ENCODE measurements at regions not wholly inside any gene's neighbourhood (a gene's known extent, or its start where the extent isn't known, plus 50 kb on each side); places are given as distances from the start of the nearest gene placed in this dataset.

GRCh38 chr2:193806088-193806774 lies 1611.5 kb upstream of the TMEFF2 start:
- no peaks in the 10 kb centered on the region for H3K9me3 ChIP-seq (ENCODE audit: low read length)
- no peak overlapping the region for H3K4me2 ChIP-seq (ENCODE audit: low read depth, low read length)
- no peak overlapping the region for H3K4me3 ChIP-seq (replicated peaks in 1 of 3; ENCODE audit: insufficient read depth in 1 of 3, low read depth in 2 of 3, low read length in 3 of 3)
- H3K27ac ChIP-seq (ENCODE audit: extremely low read length, insufficient read depth, low read length): no peak overlapping the region
- ChIA-PET CTCF (ENCODE audit: low intra/inter-chr PET ratio, low total read pairs) (no interaction called here), POLR2A (no interaction called here)
- H4K20me1 ChIP-seq (ENCODE audit: insufficient read depth, low read length): no peaks in the 10 kb centered on the region
- intact Hi-C loops (cut with micrococcal nuclease; ENCODE audit: unreplicated experiment): no loop called here
- WGBS (ENCODE audit: low lambda C conversion rate): 16% methylated on average over 6 of the region's 6 CpGs
- FAIRE-seq (no peak), DNase-seq (ENCODE audit: low spot score) (no peak), ATAC-seq (no peak)
- no peak overlapping the region for H2AFZ ChIP-seq (ENCODE audit: low read length)
- H3K36me3 ChIP-seq (replicated peaks in 1 of 2; ENCODE audit: control insufficient read depth in 1 of 2, insufficient read depth in 2 of 2, low read length in 2 of 2): no peaks in the 10 kb centered on the region
- H3K79me2 ChIP-seq (ENCODE audit: insufficient read depth, low read length): no peaks in the 10 kb centered on the region
- in situ Hi-C loops (cut with HindIII; ENCODE audit: extremely low pct_ligation_motif_present, low pct_unique_long_range_greater_than_20kb): no loop called here
- no TSS peak for BruUV-seq (replicated peaks)
- H3K27me3 ChIP-seq (ENCODE audit: control insufficient read depth in 1 of 2, insufficient read depth in 2 of 2, low read length in 2 of 2): no peaks in the 10 kb centered on the region
- no peaks in the 10 kb centered on the region for H3K4me1 ChIP-seq (ENCODE audit: insufficient read depth, low read length)
- no peak overlapping the region for H3K9ac ChIP-seq (ENCODE audit: insufficient read depth, low read depth, low read length)
- no peak for TF ChIP-seq MBNL3 (CRISPR knock-in tag; conservative IDR thresholded peaks at IDR 0.05)
- no peak for TF ChIP-seq BRD4 (CRISPR knock-in tag; IDR thresholded peaks at IDR 0.05)
- no peak for TF ChIP-seq ZBTB2 (CRISPR knock-in tag; IDR thresholded peaks at IDR 0.05; ENCODE audit: low read depth)
- TF ChIP-seq MED8 (CRISPR knock-in tag; IDR thresholded peaks at IDR 0.05; ENCODE audit: insufficient replicate concordance): no peak
- no peak for TF ChIP-seq ZNF136 (CRISPR knock-in tag; IDR thresholded peaks at IDR 0.05; ENCODE audit: low read depth)
- no peak for TF ChIP-seq ZNF333 (CRISPR knock-in tag; IDR thresholded peaks at IDR 0.05; ENCODE audit: borderline replicate concordance)
- no peak for TF ChIP-seq HCFC1 (IDR thresholded peaks at IDR 0.05; ENCODE audit: low read depth, low read length)
- TF ChIP-seq RBFOX2 (IDR thresholded peaks at IDR 0.05; ENCODE audit: low read depth, low read length): no peak
- TF ChIP-seq MYC (CRISPR knock-in tag; IDR thresholded peaks at IDR 0.05; ENCODE audit: borderline replicate concordance): no peak
- no peak for TF ChIP-seq USF2 (IDR thresholded peaks at IDR 0.05; ENCODE audit: low read depth, low read length)
- TF ChIP-seq USF2 (CRISPR knock-in tag; IDR thresholded peaks at IDR 0.05; ENCODE audit: borderline replicate concordance): no peak
- TF ChIP-seq, protein P1, sequence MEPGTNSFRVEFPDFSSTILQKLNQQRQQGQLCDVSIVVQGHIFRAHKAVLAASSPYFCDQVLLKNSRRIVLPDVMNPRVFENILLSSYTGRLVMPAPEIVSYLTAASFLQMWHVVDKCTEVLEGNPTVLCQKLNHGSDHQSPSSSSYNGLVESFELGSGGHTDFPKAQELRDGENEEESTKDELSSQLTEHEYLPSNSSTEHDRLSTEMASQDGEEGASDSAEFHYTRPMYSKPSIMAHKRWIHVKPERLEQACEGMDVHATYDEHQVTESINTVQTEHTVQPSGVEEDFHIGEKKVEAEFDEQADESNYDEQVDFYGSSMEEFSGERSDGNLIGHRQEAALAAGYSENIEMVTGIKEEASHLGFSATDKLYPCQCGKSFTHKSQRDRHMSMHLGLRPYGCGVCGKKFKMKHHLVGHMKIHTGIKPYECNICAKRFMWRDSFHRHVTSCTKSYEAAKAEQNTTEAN (CRISPR knock-in tag; conservative IDR thresholded peaks at IDR 0.05): no peak
- no peak for TF ChIP-seq SCMH1 (CRISPR knock-in tag; IDR thresholded peaks at IDR 0.05; ENCODE audit: borderline replicate concordance)
- TF ChIP-seq, protein P2, sequence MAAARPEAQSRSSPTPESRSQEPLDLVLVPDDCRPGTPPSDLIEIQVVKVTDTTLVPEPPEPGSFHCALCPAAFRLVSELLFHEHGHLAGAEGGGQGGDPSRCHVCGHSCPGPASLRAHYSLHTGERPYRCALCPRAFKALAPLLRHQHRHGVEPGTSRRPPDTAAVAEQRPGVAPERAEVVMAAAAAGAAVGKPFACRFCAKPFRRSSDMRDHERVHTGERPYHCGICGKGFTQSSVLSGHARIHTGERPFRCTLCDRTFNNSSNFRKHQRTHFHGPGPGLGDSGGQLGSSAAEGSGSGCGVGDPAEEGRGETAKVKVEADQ (CRISPR knock-in tag; IDR thresholded peaks at IDR 0.05; ENCODE audit: borderline replicate concordance): no peak
- TF ChIP-seq ZNF180 (CRISPR knock-in tag; IDR thresholded peaks at IDR 0.05; ENCODE audit: borderline replicate concordance, low read depth): no peak
- TF ChIP-seq KMT2B (CRISPR knock-in tag; IDR thresholded peaks at IDR 0.05): no peak
- no peak for TF ChIP-seq GZF1 (CRISPR knock-in tag; IDR thresholded peaks at IDR 0.05)
- no peak for TF ChIP-seq ETV6 (CRISPR knock-in tag; conservative IDR thresholded peaks at IDR 0.05)
